ENCODE measurements at regions not wholly inside any gene's neighbourhood (a gene's known extent, or its start where the extent isn't known, plus 50 kb on each side); places are given as distances from the start of the nearest gene placed in this dataset.

GRCh38 chr14:105862581-105863239, 336.3 kb downstream of the TMEM121 start:
- peak; percentile 50 for DNase-seq

GRCh38 chr14:105863296-105864108, 337.1 kb downstream of the TMEM121 start:
- peak; percentile 51 for DNase-seq

- peak; percentile 47 for DNase-seq
Measured at GRCh38 chr14:105864116-105864515, 337.7 kb downstream of the TMEM121 start.

- DNase-seq, result peak; percentile 51
Measured at GRCh38 chr14:105864651-105865265, 338.4 kb downstream of the TMEM121 start.

GRCh38 chr14:105865266-105865903, 339.0 kb downstream of the TMEM121 start:
- peak; percentile 46 for DNase-seq

GRCh38 chr14:105865904-105866840, 339.8 kb downstream of the TMEM121 start:
- DNase-seq, result peak; percentile 48

- peak; percentile 40 for DNase-seq
Measured at GRCh38 chr14:105866841-105867321, 340.5 kb downstream of the TMEM121 start.

GRCh38 chr14:105867961-105868599, 341.7 kb downstream of the TMEM121 start:
- DNase-seq, result no peak

- no peak for DNase-seq
Measured at GRCh38 chr14:105871590-105871989, 345.2 kb downstream of the TMEM121 start.

GRCh38 chr14:105873870-105874512, 347.6 kb downstream of the TMEM121 start:
- DNase-seq, result no peak

GRCh38 chr14:105876158-105876557, 349.8 kb downstream of the TMEM121 start:
- DNase-seq, result peak; percentile 32

GRCh38 chr14:105876829-105877228, 350.4 kb downstream of the TMEM121 start:
- DNase-seq, result no peak

- no peak for DNase-seq
Measured at GRCh38 chr14:105877645-105878044, 351.3 kb downstream of the TMEM121 start.

- no peak for DNase-seq
Measured at GRCh38 chr14:105878125-105878524, 351.7 kb downstream of the TMEM121 start.

- no peak for DNase-seq
Measured at GRCh38 chr14:105878554-105878953, 352.2 kb downstream of the TMEM121 start.

GRCh38 chr14:105879503-105879866, 353.1 kb downstream of the TMEM121 start:
- DNase-seq, result no peak

GRCh38 chr14:105879867-105880561, 353.6 kb downstream of the TMEM121 start:
- DNase-seq, result peak; percentile 45

- DNase-seq, result no peak
Measured at GRCh38 chr14:105880616-105881015, 354.2 kb downstream of the TMEM121 start.

GRCh38 chr14:105881021-105881930, 354.9 kb downstream of the TMEM121 start:
- DNase-seq, result peak; percentile 44

Measured in activated CD8-positive, alpha-beta memory T cell treated with anti-CD3 and anti-CD28 coated beads, Interleukin-2, amount 50 U/mL, for 48 hours (primary cell).